ENCODE measurements at regions not wholly inside any gene's neighbourhood (a gene's known extent, or its start where the extent isn't known, plus 50 kb on each side); places are given as distances from the start of the nearest gene placed in this dataset.

GRCh38 chr7:81068-81925 lies 111.1 kb upstream of the FAM20C start (continued):
- TF ChIP-seq CBX5 (IDR thresholded peaks at IDR 0.05; ENCODE audit: low read depth, low read length) (no peak), SIX5 (IDR thresholded peaks at IDR 0.05; ENCODE audit: low read depth, low read length) (no peak), SP1 (IDR thresholded peaks at IDR 0.05; ENCODE audit: low read depth, low read length) (no peak), SIRT6 (IDR thresholded peaks at IDR 0.05; ENCODE audit: low read length) (no peak), ZNF274 (IDR thresholded peaks at IDR 0.05; ENCODE audit: borderline replicate concordance, extremely low read depth, low read length) (no peak)

All from H1 (cell line).